ENCODE measurements at regions not wholly inside any gene's neighbourhood (a gene's known extent, or its start where the extent isn't known, plus 50 kb on each side); places are given as distances from the start of the nearest gene placed in this dataset.

DNA sequence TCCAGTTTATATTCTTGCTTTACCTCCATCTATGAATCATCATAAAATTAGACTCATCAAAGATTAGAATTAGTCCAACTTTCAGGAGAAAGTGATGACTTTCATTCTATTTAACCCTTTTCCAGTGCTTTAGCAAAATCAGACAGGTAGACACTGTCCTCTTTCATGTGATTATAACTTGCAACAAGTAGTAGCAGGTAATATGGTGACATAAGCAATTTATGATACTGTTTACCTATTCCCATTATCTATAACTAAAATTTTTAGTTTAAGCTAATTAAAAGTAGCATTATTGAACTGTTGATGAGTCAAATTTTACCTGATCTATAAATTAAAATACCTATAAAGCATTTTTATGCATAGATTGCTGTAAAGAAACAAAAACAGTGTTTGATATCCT is 351.6 kb downstream of the SEC23A start:
- TF ChIP-seq, protein P1, sequence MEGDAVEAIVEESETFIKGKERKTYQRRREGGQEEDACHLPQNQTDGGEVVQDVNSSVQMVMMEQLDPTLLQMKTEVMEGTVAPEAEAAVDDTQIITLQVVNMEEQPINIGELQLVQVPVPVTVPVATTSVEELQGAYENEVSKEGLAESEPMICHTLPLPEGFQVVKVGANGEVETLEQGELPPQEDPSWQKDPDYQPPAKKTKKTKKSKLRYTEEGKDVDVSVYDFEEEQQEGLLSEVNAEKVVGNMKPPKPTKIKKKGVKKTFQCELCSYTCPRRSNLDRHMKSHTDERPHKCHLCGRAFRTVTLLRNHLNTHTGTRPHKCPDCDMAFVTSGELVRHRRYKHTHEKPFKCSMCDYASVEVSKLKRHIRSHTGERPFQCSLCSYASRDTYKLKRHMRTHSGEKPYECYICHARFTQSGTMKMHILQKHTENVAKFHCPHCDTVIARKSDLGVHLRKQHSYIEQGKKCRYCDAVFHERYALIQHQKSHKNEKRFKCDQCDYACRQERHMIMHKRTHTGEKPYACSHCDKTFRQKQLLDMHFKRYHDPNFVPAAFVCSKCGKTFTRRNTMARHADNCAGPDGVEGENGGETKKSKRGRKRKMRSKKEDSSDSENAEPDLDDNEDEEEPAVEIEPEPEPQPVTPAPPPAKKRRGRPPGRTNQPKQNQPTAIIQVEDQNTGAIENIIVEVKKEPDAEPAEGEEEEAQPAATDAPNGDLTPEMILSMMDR (IDR thresholded peaks at IDR 0.05; ENCODE audit: control extremely low read depth in 1 of 3, insufficient read depth in 1 of 3, low read depth in 1 of 3, low read length in 3 of 3) = no peak
- TF ChIP-seq RAD21 (IDR thresholded peaks at IDR 0.05 in 1 of 2, conservative IDR thresholded peaks at IDR 0.05 in 1 of 2; ENCODE audit: low read depth in 2 of 2, low read length in 2 of 2) (no peak), POLR2A (IDR thresholded peaks at IDR 0.05; ENCODE audit: control extremely low read depth in 1 of 2, low read depth in 2 of 2, low read length in 2 of 2) (no peak), KDM1A (IDR thresholded peaks at IDR 0.05; ENCODE audit: borderline replicate concordance, low read length) (no peak)

Measured in H1 (cell line).